22Rv1 (cell line): ENCODE measurements at regions not wholly inside any gene's neighbourhood (a gene's known extent, or its start where the extent isn't known, plus 50 kb on each side); places are given as distances from the start of the nearest gene placed in this dataset.

Source experiments
- H3K27ac ChIP-seq: fragments of 450-650 bp; 2 replicates; pipeline ENCODE4 v1.5.1; 2017
- CTCF ChIP-seq: fragments of 450-650 bp; IDR thresholded peaks from 2 replicates; pipeline ENCODE4 v1.5.1; 2017; ENCODE audit warnings: mild to moderate bottlenecking
- ZFX ChIP-seq: fragments of 450-650 bp; IDR thresholded peaks from 2 replicates; pipeline ENCODE4 v1.6.1; 2017; ENCODE audit warnings: antibody characterized with exemption, borderline replicate concordance

DNA sequence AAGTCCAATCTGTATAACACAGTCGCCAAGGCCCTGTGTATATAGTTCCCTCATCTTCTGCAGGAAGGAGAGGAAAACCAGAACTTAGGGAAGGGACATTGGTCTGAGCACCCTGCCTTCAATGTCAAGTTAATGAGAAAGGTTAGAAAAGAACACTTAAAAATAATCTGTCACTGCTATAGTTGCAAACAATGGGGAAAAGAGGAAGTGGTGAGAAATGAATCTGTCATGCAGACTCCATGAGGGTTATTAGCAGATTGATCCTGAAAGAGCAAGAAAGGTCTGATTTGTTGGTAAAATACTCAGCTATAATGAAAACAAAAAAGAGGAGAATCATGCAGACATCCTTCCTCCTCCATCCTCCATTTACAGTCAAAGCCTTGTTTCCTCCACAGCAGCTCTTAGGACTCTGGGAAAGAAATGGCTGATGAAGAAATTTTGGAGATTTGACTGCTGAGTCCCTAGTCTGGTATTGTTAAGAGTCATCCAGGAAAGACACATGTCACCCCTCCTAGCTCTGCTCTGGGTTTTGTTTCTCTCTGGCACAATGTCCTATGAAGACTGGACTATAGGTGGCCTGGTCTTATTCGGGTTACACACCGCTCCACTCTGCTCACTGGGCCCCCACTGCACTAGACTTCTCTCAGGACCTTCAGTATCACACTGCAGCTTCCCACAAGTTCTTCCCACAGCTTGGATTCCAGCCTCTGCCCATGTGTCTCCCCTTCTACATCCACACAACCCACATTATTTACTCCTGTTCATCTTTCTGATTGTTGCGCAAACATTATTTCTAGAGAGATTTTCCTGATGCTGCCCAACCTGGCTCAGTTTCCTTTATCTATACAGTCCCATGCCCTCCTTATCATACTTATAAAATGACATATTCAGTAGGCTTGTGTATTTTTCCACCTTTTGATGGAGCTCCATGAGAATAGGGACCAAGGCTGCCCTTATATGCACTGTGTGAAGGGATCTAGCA lies 56.5 kb upstream of the XYLT1 start:
- H3K27ac ChIP-seq, result no peak overlapping the region
- no peak for TF ChIP-seq ZFX
- no peak for TF ChIP-seq CTCF

GRCh38 chr16:17524656-17525055 lies 53.9 kb upstream of the XYLT1 start:
- H3K27ac ChIP-seq, result no peak overlapping the region
- TF ChIP-seq CTCF, result no peak
- no peak for TF ChIP-seq ZFX

GRCh38 chr16:17520561-17520960 lies 49.8 kb upstream of the XYLT1 start:
- H3K27ac ChIP-seq, result no peak overlapping the region
- no peak for TF ChIP-seq ZFX
- no peak for TF ChIP-seq CTCF
